ENCODE measurements at regions not wholly inside any gene's neighbourhood (a gene's known extent, or its start where the extent isn't known, plus 50 kb on each side); places are given as distances from the start of the nearest gene placed in this dataset.

- H2BK12ac ChIP-seq (ENCODE audit: low read depth, low read length), result no peak overlapping the region
- H4K20me1 ChIP-seq (replicated peaks in 1 of 2; ENCODE audit: control insufficient read depth in 1 of 2, insufficient read depth in 2 of 2, low read length in 2 of 2), result no peaks in the 10 kb centered on the region
- H4K8ac ChIP-seq (ENCODE audit: extremely low read depth, insufficient read depth, low read length), result no peak overlapping the region
- H3K56ac ChIP-seq (replicated peaks; ENCODE audit: insufficient read length, low read depth, low read length), result no peak overlapping the region
- no peak overlapping the region for H2BK20ac ChIP-seq (ENCODE audit: low read length)
- peaks cover 0 to 3% of the 10 kb centered on the region in 2 experiments; a peak in 1 of 4 replicates for H3K9me3 ChIP-seq (ENCODE audit: insufficient read depth in 2 of 2, low read depth in 1 of 2, low read length in 1 of 2)
- H4K5ac ChIP-seq (ENCODE audit: insufficient read length, low read depth, low read length), result no peak overlapping the region
- no peaks in the 10 kb centered on the region for H3K79me1 ChIP-seq (ENCODE audit: low read depth, low read length)
- H2BK120ac ChIP-seq (replicated peaks; ENCODE audit: low read depth, low read length), result no peak overlapping the region
- DNase-seq (ENCODE audit: low read depth in 1 of 2, low spot score in 2 of 2) (no peak), FAIRE-seq (no peak)
- H3K23me2 ChIP-seq (ENCODE audit: low read depth, low read length), result peaks cover 4% of the 10 kb centered on the region; the same call in 1 of the 2 replicates
- H3K4ac ChIP-seq (replicated peaks; ENCODE audit: insufficient read length, low read depth, low read length), result no peak overlapping the region
- H3K27me3 ChIP-seq (replicated peaks in 1 of 4; ENCODE audit: control insufficient read depth in 3 of 4, extremely low read depth in 1 of 4, insufficient read depth in 3 of 4, low read length in 3 of 4), result no peaks in the 10 kb centered on the region
- H3K4me2 ChIP-seq (ENCODE audit: insufficient read depth in 1 of 2, low read depth in 2 of 2, low read length in 2 of 2), result no peak overlapping the region
- H3K18ac ChIP-seq (ENCODE audit: extremely low read depth, low read length), result no peak overlapping the region
- no peak overlapping the region for H3K27ac ChIP-seq (ENCODE audit: low read depth, low read length)
- H2BK5ac ChIP-seq (ENCODE audit: low read depth, low read length), result no peak overlapping the region
- no peak overlapping the region for H4K91ac ChIP-seq (replicated peaks; ENCODE audit: insufficient read length, low read length)
- no peak overlapping the region for H2BK15ac ChIP-seq (ENCODE audit: low read length)
- H2AFZ ChIP-seq (ENCODE audit: low read length), result no peak overlapping the region
- H3K9ac ChIP-seq (replicated peaks in 1 of 4; ENCODE audit: extremely low read depth in 1 of 4, low read depth in 3 of 4, low read length in 3 of 4), result no peak overlapping the region
- no peak overlapping the region for H3K4me3 ChIP-seq (ENCODE audit: extremely low read depth in 1 of 4, insufficient read depth in 2 of 4, low read depth in 3 of 4, low read length in 4 of 4)
- ChIA-PET POLR2A (ENCODE audit: partially characterized antibody) (no interaction called here), CTCF (ENCODE audit: partially characterized antibody) (no interaction called here)
- 98% methylated on average over 10 of the region's 10 CpGs; no CpG with 5 or more reads in 1 of the 2 experiments for WGBS, 2 experiments (ENCODE audit: extremely low coverage in 1 of 2, insufficient coverage in 1 of 2, insufficient read length in 1 of 2, insufficient replicate concordance in 2 of 2, low coverage in 1 of 2, low lambda C conversion rate in 2 of 2, missing lambda C conversion rate in 1 of 2)
- no peak overlapping the region for H2AK5ac ChIP-seq (ENCODE audit: low read depth, low read length)
- H3K4me1 ChIP-seq (replicated peaks in 1 of 4; ENCODE audit: control insufficient read depth in 3 of 4, insufficient read depth in 4 of 4, low read length in 3 of 4), result no peaks in the 10 kb centered on the region
- H3K14ac ChIP-seq (ENCODE audit: insufficient read length), result no peak overlapping the region
- no peaks in the 10 kb centered on the region for H3K79me2 ChIP-seq (ENCODE audit: control insufficient read depth in 1 of 2, insufficient read depth in 2 of 2, low read length in 2 of 2)
- no peaks in the 10 kb centered on the region for H3K36me3 ChIP-seq (ENCODE audit: control insufficient read depth in 2 of 4, insufficient read depth in 4 of 4, low read length in 3 of 4)
- H3K23ac ChIP-seq (ENCODE audit: insufficient read length), result no peak overlapping the region
- TF ChIP-seq GTF2F1 (IDR thresholded peaks at IDR 0.05; ENCODE audit: borderline replicate concordance, low read depth, low read length) (no peak), BCL11A (IDR thresholded peaks at IDR 0.05; ENCODE audit: low read depth in 2 of 2, low read length in 2 of 2) (no peak), BRCA1 (IDR thresholded peaks at IDR 0.05; ENCODE audit: low read depth, low read length) (no peak), TCF12 (IDR thresholded peaks at IDR 0.05; ENCODE audit: low read depth, low read length) (no peak), EZH2 (IDR thresholded peaks at IDR 0.05; ENCODE audit: low read depth, low read length, severe bottlenecking) (no peak), TEAD4 (IDR thresholded peaks at IDR 0.05; ENCODE audit: low read depth, low read length) (no peak), SIX5 (IDR thresholded peaks at IDR 0.05; ENCODE audit: low read depth, low read length) (no peak), SAP30 (IDR thresholded peaks at IDR 0.05; ENCODE audit: insufficient read depth, insufficient replicate concordance, low read length) (no peak), TAF1 (IDR thresholded peaks at IDR 0.05; ENCODE audit: low read depth, low read length) (no peak), KDM1A (IDR thresholded peaks at IDR 0.05; ENCODE audit: borderline replicate concordance, low read length) (no peak), CEBPB (IDR thresholded peaks at IDR 0.05; ENCODE audit: low read depth, low read length) (no peak), EGR1 (IDR thresholded peaks at IDR 0.05; ENCODE audit: borderline replicate concordance, low read depth, low read length) (no peak), ATF2 (IDR thresholded peaks at IDR 0.05; ENCODE audit: low read length) (no peak), CHD2 (IDR thresholded peaks at IDR 0.05; ENCODE audit: low read length) (no peak)
Observed at GRCh38 chr12:115709540-115710011, 567.9 kb downstream of the MED13L start.

All from H1 (cell line).